K562 (cell line): ENCODE measurements at regions not wholly inside any gene's neighbourhood (a gene's known extent, or its start where the extent isn't known, plus 50 kb on each side); places are given as distances from the start of the nearest gene placed in this dataset.

Experiments
- ATAC-seq: fragments of 200-7000 bp; cut with Tn5 transposase; 3 replicates; pipeline ENCODE4 v1.9.1; 2020; ENCODE audit warnings: moderate library complexity
- BruUV-seq: library from RNA; stranded (reverse); fragments of 400-500 nt; replicated peaks from 2 replicates; lab custom pipeline; 2021; lab: Mats Ljungman, UMichigan
- CTCF ChIA-PET: fragments of 300-600 bp; formaldehyde crosslinking; extraction: SDS; loops from one replicate; lab custom pipeline; 2021; ENCODE audit warnings: low intra/inter-chr PET ratio; lab: Yijun Ruan, JAX
- POLR2A ChIA-PET: fragments of 300-600, 350-650 bp; sonication (Branson Sonifier 250); formaldehyde crosslinking; extraction: SDS; loops from one replicate; lab custom pipeline; 2021; ENCODE audit warnings: antibody characterized with exemption, inconsistent platforms; lab: Yijun Ruan, JAX
- DNase-seq, 4 experiments: peaks; one replicate each; pipeline versions ENCODE4 v3.0.0 to v3.0.0-alpha.2; 2011 to 2018; ENCODE audit warnings: low spot score in 3 of 4, mixed read lengths in 3 of 4; ENCODE audit errors: extremely low read depth in 1 of 4
- FAIRE-seq: peaks from 2 replicates; lab custom pipeline; 2011; peaks lifted over from hg19 to GRCh38; lab: Jason Lieb, UNC
- H2AFZ ChIP-seq: 2 replicates; pipeline ENCODE4 v1.6.0; 2011; ENCODE audit warnings: low read depth, low read length, control low read depth, inconsistent platforms
- H3K27ac ChIP-seq: fragments of 200-600 bp; 3 replicates; pipeline ENCODE4 v1.8.0; 2011; ENCODE audit warnings: low read depth, mild to moderate bottlenecking, control low read depth, inconsistent platforms, low read length, moderate library complexity, mixed read lengths; ENCODE audit errors: extremely low read depth
- H3K27me3 ChIP-seq, 2 experiments: fragments of 300-600 bp in 1 of 2; 2 replicates in 1 of 2; 3 replicates in 1 of 2; pipeline versions ENCODE4 v1.6.0 to v1.8.0; 2011; ENCODE audit warnings: inconsistent platforms in 2 of 2, low read length in 2 of 2, mild to moderate bottlenecking in 1 of 2, mixed read lengths in 1 of 2, moderate library complexity in 1 of 2; ENCODE audit not compliant: control insufficient read depth in 2 of 2, insufficient read depth in 2 of 2
- H3K36me3 ChIP-seq: fragments of 300-600 bp; 3 replicates; pipeline ENCODE4 v1.8.0; 2011; ENCODE audit warnings: mild to moderate bottlenecking, low read length, inconsistent platforms; ENCODE audit not compliant: control insufficient read depth, insufficient read depth
- H3K4me1 ChIP-seq, 2 experiments: fragments of 200-600 bp in 1 of 2; replicated peaks in 1 of 2; 2 replicates in 1 of 2; 3 replicates in 1 of 2; pipeline versions ENCODE4 v1.5.1 to v1.8.0; 2011; ENCODE audit warnings: inconsistent platforms in 2 of 2, low read length in 2 of 2, mild to moderate bottlenecking in 1 of 2, mixed read lengths in 1 of 2, moderate library complexity in 1 of 2; ENCODE audit not compliant: control insufficient read depth in 2 of 2, insufficient read depth in 2 of 2
- H3K4me2 ChIP-seq: 2 replicates; pipeline ENCODE4 v1.6.1; 2011; ENCODE audit warnings: low read length, control low read depth, inconsistent platforms, mixed read lengths; ENCODE audit not compliant: insufficient read depth
- H3K4me3 ChIP-seq: fragments of 200-600 bp; sonication (generic), shearing (Covaris generic); 2 replicates; pipeline ENCODE4 v1.5.1; 2016; ENCODE audit warnings: control low read depth, inconsistent platforms
- H3K79me2 ChIP-seq: fragments of 200-600 bp; 3 replicates; pipeline ENCODE4 v1.8.0; 2011; ENCODE audit warnings: low read length, inconsistent platforms; ENCODE audit not compliant: control insufficient read depth, insufficient read depth
- H3K9ac ChIP-seq, 2 experiments: 2 replicates each; pipeline versions ENCODE4 v1.6.0 to v1.6.1; 2011; ENCODE audit warnings: low read depth in 2 of 2, low read length in 2 of 2, control low read depth in 1 of 2, inconsistent platforms in 1 of 2, mild to moderate bottlenecking in 1 of 2, mixed read lengths in 1 of 2; ENCODE audit not compliant: insufficient read depth in 1 of 2
- H3K9me1 ChIP-seq: one replicate; pipeline ENCODE4 v1.6.0; 2011; ENCODE audit warnings: inconsistent platforms, mild to moderate bottlenecking, low read length, moderate library complexity; ENCODE audit not compliant: control insufficient read depth, insufficient read depth
- H3K9me3 ChIP-seq: replicated peaks from 2 replicates; pipeline ENCODE4 v1.5.1; 2011; ENCODE audit warnings: low read depth, low read length, inconsistent platforms; ENCODE audit not compliant: control insufficient read depth, insufficient read depth
- H4K20me1 ChIP-seq: replicated peaks from 2 replicates; pipeline ENCODE4 v1.6.1; 2011; ENCODE audit warnings: low read length, inconsistent platforms, mixed read lengths; ENCODE audit not compliant: control insufficient read depth, insufficient read depth
- DIDO1 ChIP-seq: fragments of 450-650 bp; IDR thresholded peaks from 2 replicates; pipeline ENCODE4 v1.6.1; 2016; ENCODE audit warnings: low read depth, missing biosample characterization, missing genetic modification characterization
- PHB2 ChIP-seq: fragments of 450-650 bp; IDR thresholded peaks from 2 replicates; pipeline ENCODE4 v1.6.1; 2017; ENCODE audit warnings: low read depth
- ZNF717 ChIP-seq: fragments of 250-450 bp; sonication (Bioruptor Pico); IDR thresholded peaks from 2 replicates; pipeline ENCODE4 v1.5.0; 2021
- WGBS: fragments of 100-300 bp; shearing (Covaris generic); methylation state at CpG from one replicate; pipeline ENCODE4 v1.1.6; 2016; ENCODE audit warnings: low coverage, mixed read lengths; ENCODE audit not compliant: insufficient coverage; ENCODE audit errors: missing lambda C conversion rate; 5-methylcytosine and 5-hydroxymethylcytosine counted together
- in situ Hi-C: fragments of 300-500 bp; cut with MboI; formaldehyde crosslinking; loops from 4 replicates; pipeline ENCODE4 v1.15.0; 2018; ENCODE audit warnings: inconsistent platforms, mixed read lengths
- intact Hi-C: fragments of 100-400 bp; cut with micrococcal nuclease; formaldehyde crosslinking; loops from 2 replicates; pipeline ENCODE4 v1.14.2; 2022
- TF ChIP-seq, protein P1 (sequence below): fragments of 450-650 bp; formaldehyde crosslinking; IDR thresholded peaks from 2 replicates; pipeline ENCODE4 v1.4.0; 2022; ENCODE audit warnings: mild to moderate bottlenecking, moderate library complexity
- TF ChIP-seq, protein P2 (sequence below): IDR thresholded peaks from 2 replicates; pipeline ENCODE4 v1.6.1; 2014; ENCODE audit warnings: antibody characterized with exemption

DNA sequence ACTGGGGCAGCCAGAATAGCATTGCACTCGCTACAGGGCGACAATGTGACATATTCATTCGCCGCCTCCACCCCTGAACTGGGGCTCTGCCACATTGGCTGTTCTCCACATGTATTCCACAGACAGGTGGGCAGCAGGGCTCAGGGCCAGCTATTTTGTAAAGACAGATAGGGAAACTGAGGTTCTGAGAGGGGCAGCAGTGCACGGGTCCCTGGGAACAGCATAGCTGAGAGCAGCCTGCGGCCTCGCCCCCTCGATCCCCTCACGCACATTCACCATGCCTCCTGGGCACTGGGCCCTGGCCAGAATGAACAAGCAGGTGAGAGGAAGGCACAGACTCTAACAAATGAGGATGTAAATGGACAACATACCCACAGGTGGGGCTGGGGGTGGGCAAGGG, 75.0 kb upstream of the SPATA12 start:
- 28% methylated on average over 8 of the region's 9 CpGs for WGBS
- H3K4me3 ChIP-seq = no peak overlapping the region
- no peak for FAIRE-seq
- POLR2A ChIA-PET = no interaction called here
- no peaks in the 10 kb centered on the region for H3K79me2 ChIP-seq
- in situ Hi-C loops = no loop called here
- H3K9ac ChIP-seq = no peak overlapping the region
- no peak overlapping the region for H3K27ac ChIP-seq
- H3K27me3 ChIP-seq = peaks cover 0 to 4% of the 10 kb centered on the region in 2 experiments; a peak in 1 of 5 replicates
- H4K20me1 ChIP-seq = no peaks in the 10 kb centered on the region
- DNase-seq = no peak
- H3K4me2 ChIP-seq = no peak overlapping the region
- H3K9me1 ChIP-seq = no peaks in the 10 kb centered on the region
- no peaks in the 10 kb centered on the region for H3K36me3 ChIP-seq
- H3K4me1 ChIP-seq = no peaks in the 10 kb centered on the region
- TF ChIP-seq DIDO1 = no peak
- no peak for TF ChIP-seq ZNF717 (CRISPR knock-in tag)
- TF ChIP-seq, protein P1, sequence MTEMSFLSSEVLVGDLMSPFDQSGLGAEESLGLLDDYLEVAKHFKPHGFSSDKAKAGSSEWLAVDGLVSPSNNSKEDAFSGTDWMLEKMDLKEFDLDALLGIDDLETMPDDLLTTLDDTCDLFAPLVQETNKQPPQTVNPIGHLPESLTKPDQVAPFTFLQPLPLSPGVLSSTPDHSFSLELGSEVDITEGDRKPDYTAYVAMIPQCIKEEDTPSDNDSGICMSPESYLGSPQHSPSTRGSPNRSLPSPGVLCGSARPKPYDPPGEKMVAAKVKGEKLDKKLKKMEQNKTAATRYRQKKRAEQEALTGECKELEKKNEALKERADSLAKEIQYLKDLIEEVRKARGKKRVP (CRISPR knock-in tag) = no peak
- TF ChIP-seq, protein P2, sequence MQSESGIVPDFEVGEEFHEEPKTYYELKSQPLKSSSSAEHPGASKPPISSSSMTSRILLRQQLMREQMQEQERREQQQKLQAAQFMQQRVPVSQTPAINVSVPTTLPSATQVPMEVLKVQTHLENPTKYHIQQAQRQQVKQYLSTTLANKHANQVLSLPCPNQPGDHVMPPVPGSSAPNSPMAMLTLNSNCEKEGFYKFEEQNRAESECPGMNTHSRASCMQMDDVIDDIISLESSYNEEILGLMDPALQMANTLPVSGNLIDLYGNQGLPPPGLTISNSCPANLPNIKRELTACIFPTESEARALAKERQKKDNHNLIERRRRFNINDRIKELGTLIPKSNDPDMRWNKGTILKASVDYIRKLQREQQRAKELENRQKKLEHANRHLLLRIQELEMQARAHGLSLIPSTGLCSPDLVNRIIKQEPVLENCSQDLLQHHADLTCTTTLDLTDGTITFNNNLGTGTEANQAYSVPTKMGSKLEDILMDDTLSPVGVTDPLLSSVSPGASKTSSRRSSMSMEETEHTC = no peak
- no peak for TF ChIP-seq PHB2
- TF ChIP-seq, all 486 proteins: peak for 0
- H2AFZ ChIP-seq = no peak overlapping the region
- BruUV-seq = no TSS peak
- intact Hi-C loops = loop anchor here (5.0 kb wide), 1 partner anchor 128 kb away; no protein-coding TSS in a partner anchor
- ATAC-seq = no peak
- CTCF ChIA-PET = no interaction called here
- H3K9me3 ChIP-seq = no peaks in the 10 kb centered on the region
